RWPE1 (cell line): ENCODE measurements at regions not wholly inside any gene's neighbourhood (a gene's known extent, or its start where the extent isn't known, plus 50 kb on each side); places are given as distances from the start of the nearest gene placed in this dataset.

Experiments used
- CTCF ChIA-PET: fragments of 350-600 bp; sonication (Branson Sonifier 250); formaldehyde crosslinking; extraction: SDS; loops from one replicate; lab custom pipeline; 2021; lab: Yijun Ruan, JAX
- POLR2A ChIA-PET: fragments of 400-600 bp; formaldehyde crosslinking; extraction: SDS; loops from one replicate; lab custom pipeline; 2020; ENCODE audit warnings: antibody characterized with exemption; ENCODE audit not compliant: low non-redundant PET; lab: Yijun Ruan, JAX
- DNase-seq: peaks from one replicate; pipeline ENCODE4 v3.0.0; 2012; ENCODE audit warnings: low spot score
- H3K27ac ChIP-seq: fragments of 450-650 bp; 2 replicates; pipeline ENCODE4 v1.5.1; 2017
- TF ChIP-seq, protein P1 (sequence below): fragments of 450-650 bp; conservative IDR thresholded peaks from 2 replicates; pipeline ENCODE4 v1.5.1; 2017; ENCODE audit warnings: low read depth, mild to moderate bottlenecking

GRCh38 chr11:29272019-29272654 is 744.7 kb downstream of the KCNA4 start:
- DNase-seq, result peak; percentile 41
- H3K27ac ChIP-seq, result no peak overlapping the region
- TF ChIP-seq, protein P1, sequence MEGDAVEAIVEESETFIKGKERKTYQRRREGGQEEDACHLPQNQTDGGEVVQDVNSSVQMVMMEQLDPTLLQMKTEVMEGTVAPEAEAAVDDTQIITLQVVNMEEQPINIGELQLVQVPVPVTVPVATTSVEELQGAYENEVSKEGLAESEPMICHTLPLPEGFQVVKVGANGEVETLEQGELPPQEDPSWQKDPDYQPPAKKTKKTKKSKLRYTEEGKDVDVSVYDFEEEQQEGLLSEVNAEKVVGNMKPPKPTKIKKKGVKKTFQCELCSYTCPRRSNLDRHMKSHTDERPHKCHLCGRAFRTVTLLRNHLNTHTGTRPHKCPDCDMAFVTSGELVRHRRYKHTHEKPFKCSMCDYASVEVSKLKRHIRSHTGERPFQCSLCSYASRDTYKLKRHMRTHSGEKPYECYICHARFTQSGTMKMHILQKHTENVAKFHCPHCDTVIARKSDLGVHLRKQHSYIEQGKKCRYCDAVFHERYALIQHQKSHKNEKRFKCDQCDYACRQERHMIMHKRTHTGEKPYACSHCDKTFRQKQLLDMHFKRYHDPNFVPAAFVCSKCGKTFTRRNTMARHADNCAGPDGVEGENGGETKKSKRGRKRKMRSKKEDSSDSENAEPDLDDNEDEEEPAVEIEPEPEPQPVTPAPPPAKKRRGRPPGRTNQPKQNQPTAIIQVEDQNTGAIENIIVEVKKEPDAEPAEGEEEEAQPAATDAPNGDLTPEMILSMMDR, result no peak
- ChIA-PET POLR2A (no interaction called here), CTCF (interaction anchor here (0.5 to 1.1 kb wide), 6 partner anchors 12 to 1571 kb away, joined by 3 to 6 read pairs (median 4); no protein-coding TSS in a partner anchor)

DNA sequence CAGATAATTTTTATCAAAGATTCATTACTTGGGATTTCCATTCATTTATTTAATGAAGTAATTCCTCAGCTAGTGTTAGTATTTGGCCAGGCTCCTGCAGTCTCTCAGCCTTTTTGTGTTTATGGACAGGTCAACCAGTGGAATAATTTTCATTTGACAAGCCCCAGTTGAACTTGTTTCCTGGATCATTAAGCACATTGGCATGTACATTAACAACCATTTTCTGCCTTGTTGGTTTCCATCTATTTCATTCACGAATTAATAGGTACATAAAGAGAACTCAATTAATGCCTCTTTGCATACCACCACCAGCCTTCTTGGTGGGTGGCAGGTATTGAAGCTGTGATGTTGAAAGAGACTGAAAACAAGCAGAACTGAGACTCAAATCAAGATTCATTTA is 745.2 kb downstream of the KCNA4 start:
- POLR2A ChIA-PET, result no interaction called here
- H3K27ac ChIP-seq, result no peak overlapping the region
- CTCF ChIA-PET, result interaction anchor here (0.5 to 1.1 kb wide), 3 partner anchors 12 to 1570 kb away, joined by 3 to 6 read pairs (median 4); no protein-coding TSS in a partner anchor
- TF ChIP-seq, protein P1, result no peak
- DNase-seq, result no peak

GRCh38 chr11:29268733-29269132 is 748.1 kb downstream of the KCNA4 start:
- POLR2A ChIA-PET, result no interaction called here
- DNase-seq, result no peak
- CTCF ChIA-PET, result no interaction called here
- no peak overlapping the region for H3K27ac ChIP-seq
- TF ChIP-seq, protein P1, result no peak

- ChIA-PET POLR2A (no interaction called here), CTCF (no interaction called here)
- DNase-seq, result no peak
- H3K27ac ChIP-seq, result no peak overlapping the region
- TF ChIP-seq, protein P1, result no peak
Measured at GRCh38 chr11:29265792-29266191, 751.0 kb downstream of the KCNA4 start.

DNA sequence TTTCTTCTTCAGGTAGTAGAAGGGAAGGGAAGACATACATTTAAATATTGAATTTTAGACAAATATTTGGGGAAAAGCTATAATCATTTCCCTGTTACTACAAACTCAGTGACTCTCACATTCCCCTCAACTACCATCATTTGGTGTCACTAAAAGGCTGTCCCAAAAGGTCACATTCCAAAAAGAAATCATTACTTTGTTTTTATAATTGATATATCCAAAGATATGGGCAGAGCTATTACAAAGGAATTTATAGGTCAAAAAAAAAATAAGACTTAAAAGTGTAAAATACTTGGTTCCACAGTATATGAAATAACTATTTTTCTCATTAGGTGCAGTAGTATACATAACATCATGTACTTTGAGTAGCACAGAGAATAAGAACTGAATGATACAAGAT is 751.4 kb downstream of the KCNA4 start:
- DNase-seq, result no peak
- POLR2A ChIA-PET, result no interaction called here
- CTCF ChIA-PET, result no interaction called here
- TF ChIP-seq, protein P1, result no peak
- no peak overlapping the region for H3K27ac ChIP-seq

DNA sequence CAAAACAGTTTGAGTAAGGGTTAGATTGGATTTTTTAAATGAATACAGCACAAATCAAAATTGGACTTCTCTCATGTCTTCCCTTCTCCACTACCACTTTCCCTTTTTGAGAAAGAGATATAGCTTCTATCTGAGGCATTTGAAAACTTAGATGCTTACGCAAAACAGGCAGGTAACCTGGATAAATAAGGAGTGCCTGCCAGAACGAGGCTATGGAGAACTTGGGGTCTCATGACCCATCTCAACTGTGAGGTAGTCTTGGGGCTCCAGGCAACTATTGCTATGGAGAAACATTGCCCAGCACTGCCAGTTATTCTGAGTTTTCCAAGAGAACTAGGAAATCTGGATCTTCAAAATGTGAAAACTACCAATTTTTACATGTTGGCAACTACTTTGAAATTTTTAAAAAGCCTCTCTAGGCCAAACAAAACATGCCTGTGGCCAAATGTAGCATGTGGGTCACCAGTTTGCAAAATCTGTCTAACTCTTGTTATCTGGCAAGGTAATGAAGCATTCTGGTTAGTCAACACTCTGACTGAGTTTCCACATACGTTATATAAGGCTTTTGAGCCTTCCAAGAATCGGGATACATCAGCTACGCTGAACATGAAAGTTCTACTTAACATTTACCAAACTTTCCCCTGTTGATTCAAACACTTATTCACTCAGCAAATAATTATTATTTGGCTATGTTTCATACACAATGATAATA is 752.7 kb downstream of the KCNA4 start:
- no peak overlapping the region for H3K27ac ChIP-seq
- TF ChIP-seq, protein P1, result no peak
- no peak for DNase-seq
- POLR2A ChIA-PET, result no interaction called here
- CTCF ChIA-PET, result no interaction called here
